ENCODE measurements at regions not wholly inside any gene's neighbourhood (a gene's known extent, or its start where the extent isn't known, plus 50 kb on each side); places are given as distances from the start of the nearest gene placed in this dataset.

DNA sequence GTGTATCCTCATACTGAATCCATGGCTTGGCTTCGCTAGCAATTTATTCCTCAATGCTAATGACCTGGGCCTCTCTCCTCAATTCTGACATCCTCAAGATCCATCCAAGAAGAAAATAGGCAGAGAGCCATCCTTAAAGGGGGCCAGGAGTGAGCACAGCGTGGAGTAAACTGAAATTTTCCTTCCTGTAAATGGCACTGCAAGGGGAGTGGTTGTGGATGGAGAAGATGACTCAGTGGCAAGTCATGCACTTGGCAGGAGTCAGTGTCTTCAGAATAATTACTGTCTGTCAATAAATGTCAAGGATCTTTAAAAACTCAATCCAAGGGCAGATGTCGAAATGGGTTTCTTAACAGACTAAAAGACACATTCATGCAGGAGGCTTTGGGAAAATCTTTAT lies 88.0 kb upstream of the TMEM132C start:
- TF ChIP-seq, protein P1, sequence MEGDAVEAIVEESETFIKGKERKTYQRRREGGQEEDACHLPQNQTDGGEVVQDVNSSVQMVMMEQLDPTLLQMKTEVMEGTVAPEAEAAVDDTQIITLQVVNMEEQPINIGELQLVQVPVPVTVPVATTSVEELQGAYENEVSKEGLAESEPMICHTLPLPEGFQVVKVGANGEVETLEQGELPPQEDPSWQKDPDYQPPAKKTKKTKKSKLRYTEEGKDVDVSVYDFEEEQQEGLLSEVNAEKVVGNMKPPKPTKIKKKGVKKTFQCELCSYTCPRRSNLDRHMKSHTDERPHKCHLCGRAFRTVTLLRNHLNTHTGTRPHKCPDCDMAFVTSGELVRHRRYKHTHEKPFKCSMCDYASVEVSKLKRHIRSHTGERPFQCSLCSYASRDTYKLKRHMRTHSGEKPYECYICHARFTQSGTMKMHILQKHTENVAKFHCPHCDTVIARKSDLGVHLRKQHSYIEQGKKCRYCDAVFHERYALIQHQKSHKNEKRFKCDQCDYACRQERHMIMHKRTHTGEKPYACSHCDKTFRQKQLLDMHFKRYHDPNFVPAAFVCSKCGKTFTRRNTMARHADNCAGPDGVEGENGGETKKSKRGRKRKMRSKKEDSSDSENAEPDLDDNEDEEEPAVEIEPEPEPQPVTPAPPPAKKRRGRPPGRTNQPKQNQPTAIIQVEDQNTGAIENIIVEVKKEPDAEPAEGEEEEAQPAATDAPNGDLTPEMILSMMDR (IDR thresholded peaks at IDR 0.05) = no peak
- no peak for TF ChIP-seq POLR2A (IDR thresholded peaks at IDR 0.05)
